SU-DHL-6 (cell line): ENCODE measurements at regions not wholly inside any gene's neighbourhood (a gene's known extent, or its start where the extent isn't known, plus 50 kb on each side); places are given as distances from the start of the nearest gene placed in this dataset.

Source experiments
- CTCF ChIP-seq: fragments of 200-600 bp; sonication (generic); IDR thresholded peaks from one replicate; pipeline ENCODE4 v1.5.1; 2017; ENCODE audit warnings: antibody characterized with exemption, mild to moderate bottlenecking, low read length, moderate library complexity; ENCODE audit not compliant: insufficient read depth, poor library complexity, severe bottlenecking
- EZH2phosphoT487 ChIP-seq: fragments of 200-600 bp; sonication (generic), shearing (Covaris generic); conservative IDR thresholded peaks from 2 replicates; pipeline ENCODE4 v1.6.1; 2018; ENCODE audit warnings: mild to moderate bottlenecking, antibody characterized with exemption, low read length, moderate library complexity, mixed read lengths

GRCh38 chr7:106504207-106504606, 156.8 kb downstream of the CCDC71L start:
- no peak for TF ChIP-seq CTCF
- no peak for TF ChIP-seq EZH2phosphoT487
